ENCODE measurements at regions not wholly inside any gene's neighbourhood (a gene's known extent, or its start where the extent isn't known, plus 50 kb on each side); places are given as distances from the start of the nearest gene placed in this dataset.

- Mint-ChIP-seq H3K36me3 (ENCODE audit: low read depth) (no peaks in the 10 kb centered on the region), H3K9me3 (peaks cover 30% of the 10 kb centered on the region), H3K27ac (no peak overlapping the region), H3K4me3 (no peak overlapping the region), H3K27me3 (ENCODE audit: low read depth) (no peaks in the 10 kb centered on the region), H3K4me1 (no peaks in the 10 kb centered on the region)
- TF ChIP-seq CTCF (IDR thresholded peaks at IDR 0.05; ENCODE audit: unreplicated experiment in 3 of 3), result no peak
Observed at GRCh38 chr21:23900727-23901126, 1706.6 kb downstream of the MRPL39 start.

GRCh38 chr21:23899561-23899960 is 1707.7 kb downstream of the MRPL39 start:
- TF ChIP-seq CTCF (IDR thresholded peaks at IDR 0.05; ENCODE audit: unreplicated experiment in 3 of 3), result no peak
- H3K4me3 Mint-ChIP-seq, result no peak overlapping the region
- H3K9me3 Mint-ChIP-seq, result peaks cover 30% of the 10 kb centered on the region
- H3K36me3 Mint-ChIP-seq (ENCODE audit: low read depth), result no peaks in the 10 kb centered on the region
- no peak overlapping the region for H3K27ac Mint-ChIP-seq
- H3K4me1 Mint-ChIP-seq, result no peaks in the 10 kb centered on the region
- no peaks in the 10 kb centered on the region for H3K27me3 Mint-ChIP-seq (ENCODE audit: low read depth)

GRCh38 chr21:23890652-23891051 is 1716.6 kb downstream of the MRPL39 start:
- H3K27ac Mint-ChIP-seq, result no peak overlapping the region
- no peaks in the 10 kb centered on the region for H3K27me3 Mint-ChIP-seq (ENCODE audit: low read depth)
- no peaks in the 10 kb centered on the region for H3K9me3 Mint-ChIP-seq
- no peaks in the 10 kb centered on the region for H3K36me3 Mint-ChIP-seq (ENCODE audit: low read depth)
- no peak overlapping the region for H3K4me3 Mint-ChIP-seq
- H3K4me1 Mint-ChIP-seq, result no peaks in the 10 kb centered on the region
- no peak for TF ChIP-seq CTCF (IDR thresholded peaks at IDR 0.05; ENCODE audit: unreplicated experiment in 3 of 3)

GRCh38 chr21:23887725-23888306 is 1719.5 kb downstream of the MRPL39 start:
- peaks cover 4% of the 10 kb centered on the region for H3K9me3 Mint-ChIP-seq
- no peak overlapping the region for H3K4me3 Mint-ChIP-seq
- no peak overlapping the region for H3K27ac Mint-ChIP-seq
- no peak for TF ChIP-seq CTCF (IDR thresholded peaks at IDR 0.05; ENCODE audit: unreplicated experiment in 3 of 3)
- no peaks in the 10 kb centered on the region for H3K36me3 Mint-ChIP-seq (ENCODE audit: low read depth)
- peaks cover 3% of the 10 kb centered on the region for H3K27me3 Mint-ChIP-seq (ENCODE audit: low read depth)
- no peaks in the 10 kb centered on the region for H3K4me1 Mint-ChIP-seq

- Mint-ChIP-seq H3K36me3 (ENCODE audit: low read depth) (no peaks in the 10 kb centered on the region), H3K4me3 (no peak overlapping the region), H3K27me3 (ENCODE audit: low read depth) (peaks cover 3% of the 10 kb centered on the region), H3K4me1 (no peaks in the 10 kb centered on the region), H3K27ac (no peak overlapping the region), H3K9me3 (peaks cover 4% of the 10 kb centered on the region)
- no peak for TF ChIP-seq CTCF (IDR thresholded peaks at IDR 0.05; ENCODE audit: unreplicated experiment in 3 of 3)
Observed at GRCh38 chr21:23886828-23887724, 1720.2 kb downstream of the MRPL39 start.

Data from nephron (organoid).